ENCODE measurements at regions not wholly inside any gene's neighbourhood (a gene's known extent, or its start where the extent isn't known, plus 50 kb on each side); places are given as distances from the start of the nearest gene placed in this dataset.

- Histone ChIP-seq H3K9me3 (ENCODE audit: insufficient read depth in 2 of 2, low read depth in 1 of 2, low read length in 1 of 2) (no peaks in the 10 kb centered on the region), H3K23ac (ENCODE audit: insufficient read length) (no peak overlapping the region), H3K79me2 (ENCODE audit: control insufficient read depth in 1 of 2, insufficient read depth in 2 of 2, low read length in 2 of 2) (no peaks in the 10 kb centered on the region), H4K20me1 (replicated peaks in 1 of 2; ENCODE audit: control insufficient read depth in 1 of 2, insufficient read depth in 2 of 2, low read length in 2 of 2) (no peaks in the 10 kb centered on the region), H3K4ac (replicated peaks; ENCODE audit: insufficient read length, low read depth, low read length) (no peak overlapping the region), H2BK20ac (ENCODE audit: low read length) (no peak overlapping the region), H3K9ac (replicated peaks in 1 of 4; ENCODE audit: extremely low read depth in 1 of 4, low read depth in 3 of 4, low read length in 3 of 4) (no peak overlapping the region), H2BK12ac (ENCODE audit: low read depth, low read length) (no peak overlapping the region), H3K36me3 (ENCODE audit: control insufficient read depth in 2 of 4, insufficient read depth in 4 of 4, low read length in 3 of 4) (no peaks in the 10 kb centered on the region), H4K91ac (replicated peaks; ENCODE audit: insufficient read length, low read length) (no peak overlapping the region), H3K18ac (ENCODE audit: extremely low read depth, low read length) (no peak overlapping the region), H3K4me3 (ENCODE audit: extremely low read depth in 1 of 4, insufficient read depth in 2 of 4, low read depth in 3 of 4, low read length in 4 of 4) (no peak overlapping the region), H3K79me1 (ENCODE audit: low read depth, low read length) (no peaks in the 10 kb centered on the region), H3K27ac (ENCODE audit: low read depth, low read length) (no peak overlapping the region; the same call in 1 of the 2 replicates), H3K27me3 (replicated peaks in 1 of 4; ENCODE audit: control insufficient read depth in 3 of 4, extremely low read depth in 1 of 4, insufficient read depth in 3 of 4, low read length in 3 of 4) (no peaks in the 10 kb centered on the region), H3K56ac (replicated peaks; ENCODE audit: insufficient read length, low read depth, low read length) (no peak overlapping the region), H2AK5ac (ENCODE audit: low read depth, low read length) (no peak overlapping the region), H4K8ac (ENCODE audit: extremely low read depth, insufficient read depth, low read length) (no peak overlapping the region), H3K23me2 (ENCODE audit: low read depth, low read length) (no peaks in the 10 kb centered on the region; the same call in 1 of the 2 replicates), H4K5ac (ENCODE audit: insufficient read length, low read depth, low read length) (no peak overlapping the region), H3K4me1 (replicated peaks in 1 of 4; ENCODE audit: control insufficient read depth in 3 of 4, insufficient read depth in 4 of 4, low read length in 3 of 4) (peaks cover 0 to 5% (median 0%) of the 10 kb centered on the region in 4 experiments; a peak in 2 of 7 replicates), H2BK15ac (ENCODE audit: low read length) (no peak overlapping the region), H3K4me2 (ENCODE audit: insufficient read depth in 1 of 2, low read depth in 2 of 2, low read length in 2 of 2) (no peak overlapping the region), H2AFZ (ENCODE audit: low read length) (no peak overlapping the region), H2BK120ac (replicated peaks; ENCODE audit: low read depth, low read length) (no peak overlapping the region), H2BK5ac (ENCODE audit: low read depth, low read length) (no peak overlapping the region), H3K14ac (ENCODE audit: insufficient read length) (no peak overlapping the region)
- CTCF ChIA-PET (ENCODE audit: partially characterized antibody), result interaction anchor here (0.9 kb wide), 1 partner anchor 180 kb away, joined by 3 read pairs; no protein-coding TSS in a partner anchor
- no peak for TF ChIP-seq CTBP2 (IDR thresholded peaks at IDR 0.05; ENCODE audit: borderline replicate concordance, insufficient read depth, insufficient read length, low read length)
- TF ChIP-seq E2F6 (IDR thresholded peaks at IDR 0.05), result no peak
- DNase-seq (ENCODE audit: low read depth in 1 of 2, low spot score in 2 of 2) (no peak), FAIRE-seq (no peak)
- 95% methylated on average over 1 of the region's 1 CpG; no CpG with 5 or more reads in 1 of the 2 experiments for WGBS, 2 experiments (ENCODE audit: extremely low coverage in 1 of 2, insufficient coverage in 1 of 2, insufficient read length in 1 of 2, insufficient replicate concordance in 2 of 2, low coverage in 1 of 2, low lambda C conversion rate in 2 of 2, missing lambda C conversion rate in 1 of 2)
- POLR2A ChIA-PET (ENCODE audit: partially characterized antibody), result no interaction called here
Measured at GRCh38 chr3:117691526-117691925, 981.9 kb downstream of the TUSC7 start.
